GM12878 (cell line): ENCODE measurements at regions not wholly inside any gene's neighbourhood (a gene's known extent, or its start where the extent isn't known, plus 50 kb on each side); places are given as distances from the start of the nearest gene placed in this dataset.

Source experiments
- ATAC-seq: fragments of 200-7000 bp; cut with Tn5 transposase; 3 replicates; pipeline ENCODE4 v1.9.1; 2020; ENCODE audit warnings: mild to moderate bottlenecking, moderate library complexity
- BruUV-seq: library from RNA; stranded (reverse); fragments of 400-500 nt; replicated peaks from 2 replicates; lab custom pipeline; 2021; lab: Mats Ljungman, UMichigan
- CTCF ChIA-PET: fragments of 300-600 bp; sonication (Branson Sonifier 250); formaldehyde crosslinking; extraction: SDS; loops from one replicate; lab custom pipeline; 2021; ENCODE audit warnings: inconsistent platforms; lab: Yijun Ruan, JAX
- POLR2A ChIA-PET: fragments of 350-600 bp; formaldehyde crosslinking; extraction: SDS; loops from one replicate; lab custom pipeline; 2021; ENCODE audit warnings: inconsistent platforms; lab: Charles Lee
- RAD21 ChIA-PET: fragments of 300-600 bp; sonication (Branson Sonifier 250); formaldehyde crosslinking; loops from one replicate; lab custom pipeline; 2023; ENCODE audit warnings: antibody characterized with exemption; ENCODE audit not compliant: unreplicated experiment; lab: Charles Lee
- SMC1A ChIA-PET: fragments of 300-600 bp; sonication (Branson Sonifier 250); formaldehyde crosslinking; loops from one replicate; lab custom pipeline; 2023; ENCODE audit not compliant: unreplicated experiment, uncharacterized antibody; lab: Charles Lee
- DNase-seq: peaks from one replicate; pipeline ENCODE4 v3.0.0-alpha.2; 2011; ENCODE audit warnings: low read depth, low spot score
- FAIRE-seq: peaks from 3 replicates; lab custom pipeline; 2011; peaks lifted over from hg19 to GRCh38; lab: Jason Lieb, UNC
- H2AFZ ChIP-seq: 2 replicates; pipeline ENCODE4 v1.6.0; 2011; ENCODE audit warnings: low read depth, low read length, control low read depth; ENCODE audit not compliant: control insufficient read depth
- H3K27ac ChIP-seq: 2 replicates; pipeline ENCODE4 v1.5.1; 2011; ENCODE audit warnings: control low read depth; ENCODE audit not compliant: control insufficient read depth, insufficient read depth
- H3K27me3 ChIP-seq, 2 experiments: replicated peaks in 1 of 2; 2 replicates each; pipeline versions ENCODE4 v1.6.0 to v1.6.1; 2011; ENCODE audit warnings: low read length in 1 of 2; ENCODE audit not compliant: control insufficient read depth in 2 of 2, insufficient read depth in 2 of 2
- H3K36me3 ChIP-seq, 2 experiments: 2 replicates each; pipeline ENCODE4 v1.5.1; 2011; ENCODE audit warnings: low read length in 1 of 2; ENCODE audit not compliant: control insufficient read depth in 2 of 2, insufficient read depth in 2 of 2
- H3K4me1 ChIP-seq: 2 replicates; pipeline ENCODE4 v1.6.1; 2011; ENCODE audit warnings: mild to moderate bottlenecking, low read length, moderate library complexity, mixed read lengths; ENCODE audit not compliant: control insufficient read depth, insufficient read depth
- H3K4me2 ChIP-seq: 2 replicates; pipeline ENCODE4 v1.6.0; 2011; ENCODE audit warnings: control low read depth; ENCODE audit not compliant: control insufficient read depth, insufficient read depth
- H3K4me3 ChIP-seq: fragments of 200-600 bp; sonication (generic); 2 replicates; pipeline ENCODE4 v1.5.1; 2016
- H3K79me2 ChIP-seq: 2 replicates; pipeline ENCODE4 v1.6.0; 2011; ENCODE audit warnings: low read length; ENCODE audit not compliant: control insufficient read depth, insufficient read depth
- H3K9ac ChIP-seq: 2 replicates; pipeline ENCODE4 v1.8.0; 2011; ENCODE audit warnings: low read length, control low read depth, mixed read lengths; ENCODE audit not compliant: control insufficient read depth, insufficient read depth
- H3K9me3 ChIP-seq: replicated peaks from 3 replicates; pipeline ENCODE4 v1.5.1; 2011; ENCODE audit warnings: mild to moderate bottlenecking, low read length; ENCODE audit not compliant: control insufficient read depth, insufficient read depth
- H4K20me1 ChIP-seq: 2 replicates; pipeline ENCODE4 v1.6.0; 2011; ENCODE audit not compliant: control insufficient read depth, insufficient read depth
- ATF7 ChIP-seq: fragments of 450-650 bp; IDR thresholded peaks from 2 replicates; pipeline ENCODE4 v1.6.1; 2016; ENCODE audit warnings: low read depth, mild to moderate bottlenecking
- CBX3 ChIP-seq: fragments of 200-600 bp; sonication (generic); IDR thresholded peaks from 2 replicates; pipeline ENCODE4 v1.6.1; 2016; ENCODE audit warnings: low read depth, borderline replicate concordance
- CHD2 ChIP-seq: IDR thresholded peaks from 2 replicates; pipeline ENCODE4 v1.6.1; 2011; ENCODE audit warnings: low read depth, low read length, improper control_type of control experiment, borderline replicate concordance
- GATAD2B ChIP-seq: fragments of 450-650 bp; conservative IDR thresholded peaks from 2 replicates; pipeline ENCODE4 v1.6.1; 2017; ENCODE audit warnings: low read depth, mild to moderate bottlenecking, moderate library complexity
- RCOR1 ChIP-seq: conservative IDR thresholded peaks from 2 replicates; pipeline ENCODE4 v1.6.1; 2012; ENCODE audit warnings: low read depth, low read length, improper control_type of control experiment
- RFX5 ChIP-seq: IDR thresholded peaks from 2 replicates; pipeline ENCODE4 v1.6.1; 2011; ENCODE audit warnings: low read depth, low read length, improper control_type of control experiment
- WGBS: methylation state at CpG from one replicate; pipeline ENCODE4 v1.1.6; 2016; ENCODE audit warnings: low lambda C conversion rate; ENCODE audit not compliant: insufficient replicate concordance, insufficient coverage; ENCODE audit errors: missing lambda C conversion rate; 5-methylcytosine and 5-hydroxymethylcytosine counted together
- in situ Hi-C: fragments of 300-500 bp; cut with MboI; formaldehyde crosslinking; loops from 9 replicates; pipeline ENCODE4 v1.14.3; 2018; ENCODE audit warnings: mixed read lengths
- intact Hi-C: fragments of 100-400 bp; cut with micrococcal nuclease; formaldehyde crosslinking; loops from one replicate; pipeline ENCODE4 v1.14.2; 2022; ENCODE audit not compliant: unreplicated experiment
- TF ChIP-seq, protein P1 (sequence below): fragments of 450-650 bp; IDR thresholded peaks from 2 replicates; pipeline ENCODE4 v1.6.1; 2017; ENCODE audit warnings: borderline replicate concordance

DNA sequence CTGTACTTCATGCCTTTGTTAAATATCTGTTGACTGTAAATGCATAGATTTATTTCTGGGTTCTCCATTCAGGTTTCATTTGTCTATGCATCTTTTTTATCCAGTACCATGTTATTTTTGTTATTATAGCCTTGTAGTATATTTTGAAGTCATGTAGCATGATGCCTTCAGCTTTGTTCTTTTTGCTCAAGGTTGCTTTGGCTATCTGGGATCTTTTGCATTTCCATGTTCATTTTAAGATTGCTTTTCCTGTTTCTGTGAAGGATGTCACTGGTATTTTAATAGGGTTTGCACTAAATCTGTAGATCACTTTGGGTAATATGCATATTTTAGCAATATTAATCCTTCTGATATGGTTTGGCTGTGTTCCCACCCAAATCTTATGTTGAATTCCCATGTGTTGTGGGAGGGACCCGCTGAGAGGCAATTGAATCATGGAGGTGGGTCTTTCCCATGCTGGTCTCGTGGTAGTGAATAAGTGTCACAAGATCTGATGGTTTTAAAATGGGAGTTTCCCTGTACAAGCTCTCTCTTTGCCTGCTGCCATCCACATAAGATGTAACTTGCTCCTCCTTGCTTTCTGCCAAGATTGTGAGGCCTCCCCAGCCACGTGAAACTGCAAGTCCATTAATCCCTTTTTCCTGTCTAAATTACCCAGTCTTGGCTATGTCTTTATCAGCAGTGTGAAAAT lies 302.8 kb upstream of the SEMA3C start:
- Histone ChIP-seq H3K27me3 (no peaks in the 10 kb centered on the region), H3K4me1 (no peaks in the 10 kb centered on the region), H3K79me2 (no peaks in the 10 kb centered on the region), H4K20me1 (no peaks in the 10 kb centered on the region), H3K27ac (no peak overlapping the region), H3K9me3 (no peaks in the 10 kb centered on the region), H3K4me3 (no peak overlapping the region), H3K4me2 (no peak overlapping the region), H3K9ac (no peak overlapping the region), H3K36me3 (no peaks in the 10 kb centered on the region), H2AFZ (no peak overlapping the region)
- WGBS = 2% methylated on average over 3 of the region's 3 CpGs
- no TSS peak for BruUV-seq
- FAIRE-seq = no peak
- DNase-seq = no peak
- SMC1A ChIA-PET = no interaction called here
- CTCF ChIA-PET = no interaction called here
- intact Hi-C loops = no loop called here
- in situ Hi-C loops = no loop called here
- RAD21 ChIA-PET = no interaction called here
- TF ChIP-seq, protein P1, sequence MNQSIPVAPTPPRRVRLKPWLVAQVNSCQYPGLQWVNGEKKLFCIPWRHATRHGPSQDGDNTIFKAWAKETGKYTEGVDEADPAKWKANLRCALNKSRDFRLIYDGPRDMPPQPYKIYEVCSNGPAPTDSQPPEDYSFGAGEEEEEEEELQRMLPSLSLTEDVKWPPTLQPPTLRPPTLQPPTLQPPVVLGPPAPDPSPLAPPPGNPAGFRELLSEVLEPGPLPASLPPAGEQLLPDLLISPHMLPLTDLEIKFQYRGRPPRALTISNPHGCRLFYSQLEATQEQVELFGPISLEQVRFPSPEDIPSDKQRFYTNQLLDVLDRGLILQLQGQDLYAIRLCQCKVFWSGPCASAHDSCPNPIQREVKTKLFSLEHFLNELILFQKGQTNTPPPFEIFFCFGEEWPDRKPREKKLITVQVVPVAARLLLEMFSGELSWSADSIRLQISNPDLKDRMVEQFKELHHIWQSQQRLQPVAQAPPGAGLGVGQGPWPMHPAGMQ = no peak
- TF ChIP-seq CBX3 (no peak), GATAD2B (no peak), RCOR1 (no peak), RFX5 (no peak)
- POLR2A ChIA-PET = no interaction called here
- no peak for ATAC-seq

DNA sequence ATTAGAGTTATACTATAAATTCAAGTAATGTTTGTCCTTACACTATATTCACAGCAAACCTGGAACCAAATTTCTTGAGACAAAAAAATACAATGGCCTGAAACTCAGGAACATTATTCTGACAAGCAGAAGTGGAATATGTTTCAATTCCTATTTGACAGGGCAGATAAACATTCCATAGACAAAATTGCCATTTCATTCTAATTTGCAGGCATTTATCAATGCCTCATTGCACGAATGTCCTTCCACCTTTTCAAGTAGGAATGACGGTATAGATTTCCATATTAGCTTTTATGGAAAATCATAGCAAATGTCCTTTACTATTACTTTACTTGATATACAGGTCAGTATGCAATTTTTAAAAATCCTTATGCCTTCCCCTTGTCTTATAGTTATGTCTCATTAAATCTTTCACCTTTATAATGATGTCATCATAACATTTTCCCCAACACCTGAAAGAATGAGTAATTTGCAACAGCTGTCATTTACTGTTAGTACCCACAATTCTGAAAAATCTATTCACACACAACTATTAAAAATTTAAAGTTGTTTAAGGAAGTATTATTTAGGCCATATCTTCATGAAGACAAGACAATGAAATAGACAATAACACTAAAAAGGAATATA lies 299.7 kb upstream of the SEMA3C start:
- intact Hi-C loops = no loop called here
- WGBS = 35% methylated on average over 2 of the region's 2 CpGs
- DNase-seq = no peak
- no peaks in the 10 kb centered on the region for H3K9me3 ChIP-seq
- POLR2A ChIA-PET = no interaction called here
- SMC1A ChIA-PET = interaction anchor here (1.6 kb wide), 1 partner anchor 10 kb away, joined by 3 read pairs; no protein-coding TSS in a partner anchor
- in situ Hi-C loops = no loop called here
- no peaks in the 10 kb centered on the region; a peak in 1 of 4 replicates for H3K27me3 ChIP-seq
- H3K4me1 ChIP-seq = no peaks in the 10 kb centered on the region
- no peak overlapping the region for H3K9ac ChIP-seq
- no peaks in the 10 kb centered on the region for H4K20me1 ChIP-seq
- TF ChIP-seq ATF7 (peak; percentile 51; the same call in 1 of the 2 replicates), CHD2 (no peak)
- H2AFZ ChIP-seq = no peak overlapping the region
- no peaks in the 10 kb centered on the region for H3K79me2 ChIP-seq
- CTCF ChIA-PET = no interaction called here
- ATAC-seq = no peak
- RAD21 ChIA-PET = no interaction called here
- FAIRE-seq = no peak
- H3K4me3 ChIP-seq = no peak overlapping the region
- no peak overlapping the region for H3K4me2 ChIP-seq
- no TSS peak for BruUV-seq
- H3K36me3 ChIP-seq = no peaks in the 10 kb centered on the region
- H3K27ac ChIP-seq = no peak overlapping the region
